ENCODE measurements at regions not wholly inside any gene's neighbourhood (a gene's known extent, or its start where the extent isn't known, plus 50 kb on each side); places are given as distances from the start of the nearest gene placed in this dataset.

- Histone ChIP-seq H3K9me3 (no peaks in the 10 kb centered on the region), H3K4me3 (no peak overlapping the region), H3K27me3 (no peaks in the 10 kb centered on the region), H3K4me1 (no peaks in the 10 kb centered on the region), H3K36me3 (no peaks in the 10 kb centered on the region), H3K27ac (no peak overlapping the region)
- intact Hi-C loops (cut with DNase I), result no loop called here
- DNase-seq (ENCODE audit: low spot score in 2 of 2), result no peak
- no peak for TF ChIP-seq CTCF (IDR thresholded peaks at IDR 0.05)
Measured at GRCh38 chr4:23324021-23324690, 565.7 kb downstream of the PPARGC1A start.

GRCh38 chr4:23323436-23323835 lies 566.4 kb downstream of the PPARGC1A start:
- intact Hi-C loops (cut with DNase I), result no loop called here
- no peak overlapping the region for H3K4me3 ChIP-seq
- no peaks in the 10 kb centered on the region for H3K27me3 ChIP-seq
- no peak for DNase-seq (ENCODE audit: low spot score in 2 of 2)
- no peaks in the 10 kb centered on the region for H3K36me3 ChIP-seq
- no peaks in the 10 kb centered on the region for H3K4me1 ChIP-seq
- no peaks in the 10 kb centered on the region for H3K9me3 ChIP-seq
- H3K27ac ChIP-seq, result no peak overlapping the region
- no peak for TF ChIP-seq CTCF (IDR thresholded peaks at IDR 0.05)

- Histone ChIP-seq H3K27ac (no peak overlapping the region), H3K9me3 (no peaks in the 10 kb centered on the region), H3K4me1 (no peaks in the 10 kb centered on the region), H3K27me3 (no peaks in the 10 kb centered on the region), H3K36me3 (no peaks in the 10 kb centered on the region), H3K4me3 (no peak overlapping the region)
- intact Hi-C loops (cut with DNase I), result no loop called here
- no peak for DNase-seq (ENCODE audit: low spot score in 2 of 2)
- no peak for TF ChIP-seq CTCF (IDR thresholded peaks at IDR 0.05)
Measured at GRCh38 chr4:23322732-23323131, 567.1 kb downstream of the PPARGC1A start.

- TF ChIP-seq CTCF (IDR thresholded peaks at IDR 0.05), result no peak
- no peak overlapping the region for H3K4me3 ChIP-seq
- no peaks in the 10 kb centered on the region for H3K36me3 ChIP-seq
- DNase-seq (ENCODE audit: low spot score in 2 of 2), result no peak
- intact Hi-C loops (cut with DNase I), result no loop called here
- H3K4me1 ChIP-seq, result no peaks in the 10 kb centered on the region
- no peaks in the 10 kb centered on the region for H3K27me3 ChIP-seq
- no peak overlapping the region for H3K27ac ChIP-seq
- H3K9me3 ChIP-seq, result no peaks in the 10 kb centered on the region
Measured at GRCh38 chr4:23320931-23321587, 568.8 kb downstream of the PPARGC1A start.

- TF ChIP-seq CTCF (IDR thresholded peaks at IDR 0.05), result no peak
- Histone ChIP-seq H3K9me3 (no peaks in the 10 kb centered on the region), H3K27me3 (no peaks in the 10 kb centered on the region), H3K4me1 (no peaks in the 10 kb centered on the region), H3K27ac (no peak overlapping the region), H3K4me3 (no peak overlapping the region), H3K36me3 (no peaks in the 10 kb centered on the region)
- intact Hi-C loops (cut with DNase I), result no loop called here
- no peak for DNase-seq (ENCODE audit: low spot score in 2 of 2)
Measured at GRCh38 chr4:23312686-23313085, 577.2 kb downstream of the PPARGC1A start.
